Activated CD4-positive, alpha-beta T cell treated with anti-CD3 and anti-CD28 coated beads for 4 hours (primary cell): ENCODE measurements at regions not wholly inside any gene's neighbourhood (a gene's known extent, or its start where the extent isn't known, plus 50 kb on each side); places are given as distances from the start of the nearest gene placed in this dataset.

Source experiments
- DNase-seq, 2 donors: peaks; one replicate each; pipeline ENCODE4 v3.0.0-alpha.2; 2020

GRCh38 chr11:123253223-123253622 is 58.2 kb upstream of the CLMP start:
- no peak for DNase-seq

GRCh38 chr11:123251657-123252344 is 56.8 kb upstream of the CLMP start:
- DNase-seq: no peak

GRCh38 chr11:123250892-123251656 is 56.0 kb upstream of the CLMP start:
- no peak for DNase-seq

GRCh38 chr11:123249354-123249753 is 54.3 kb upstream of the CLMP start:
- DNase-seq: no peak

- DNase-seq: no peak
These were observed 52.8 kb upstream of the CLMP start for GRCh38 chr11:123247813-123248379.

DNA sequence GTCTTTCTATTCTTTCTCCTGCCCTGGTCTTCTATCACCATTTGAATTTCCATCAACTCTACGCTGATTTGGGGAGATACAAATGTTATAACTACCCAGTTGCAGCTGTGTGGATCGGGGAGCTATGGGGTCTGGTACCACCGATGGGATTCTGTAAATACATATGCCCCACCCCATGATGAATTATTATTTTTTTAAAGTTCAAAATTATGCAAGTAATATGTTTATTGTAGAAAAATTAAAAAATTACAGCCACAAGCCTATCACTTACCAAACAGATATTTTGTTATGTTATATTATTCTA is 52.4 kb upstream of the CLMP start:
- DNase-seq: no peak

GRCh38 chr11:123246749-123247495 is 51.9 kb upstream of the CLMP start:
- DNase-seq: peak; percentile 80 to 82

DNA sequence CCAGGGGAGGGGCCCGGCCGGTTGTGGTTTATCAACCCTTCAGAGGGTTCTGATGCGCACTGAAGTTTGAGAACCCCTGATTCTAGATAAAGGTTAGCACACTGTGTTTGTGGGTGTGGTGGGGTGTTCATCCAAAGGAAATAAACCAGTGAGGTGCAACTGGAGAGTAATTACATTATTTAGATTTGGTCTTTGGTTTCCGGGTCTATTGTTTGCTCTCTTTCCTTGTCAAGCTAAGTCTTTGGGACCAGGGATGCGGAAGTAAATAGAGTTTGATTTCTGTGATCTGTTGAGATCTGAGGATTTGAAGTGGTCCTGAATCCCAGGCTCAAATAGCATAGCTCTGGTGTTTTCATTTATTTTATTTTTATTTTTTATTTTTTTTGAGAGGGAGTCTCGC is 50.5 kb upstream of the CLMP start:
- DNase-seq: no peak
